OCI-LY7 (cell line): ENCODE measurements at regions not wholly inside any gene's neighbourhood (a gene's known extent, or its start where the extent isn't known, plus 50 kb on each side); places are given as distances from the start of the nearest gene placed in this dataset.

ENCODE experiments used
- BruUV-seq: library from RNA; stranded (reverse); fragments of 400-500 nt; replicated peaks from 2 replicates; lab custom pipeline; 2021; lab: Mats Ljungman, UMichigan
- CTCF ChIA-PET: fragments of 300-600 bp; sonication (Branson Sonifier 250); formaldehyde crosslinking; loops from one replicate; lab custom pipeline; 2022; ENCODE audit warnings: antibody characterized with exemption; ENCODE audit not compliant: unreplicated experiment; lab: Charles Lee
- POLR2A ChIA-PET: fragments of 300-600 bp; sonication (Branson Sonifier 250); formaldehyde crosslinking; loops from one replicate; lab custom pipeline; 2022; ENCODE audit warnings: antibody characterized with exemption; lab: Charles Lee
- DNase-seq: peaks from one replicate; pipeline ENCODE4 v3.0.0-alpha.2; 2015; ENCODE audit warnings: low spot score
- H2AFZ ChIP-seq: fragments of 200-600 bp; sonication (generic), shearing (Covaris generic); 2 replicates; pipeline ENCODE4 v1.6.1; 2014; ENCODE audit warnings: mild to moderate bottlenecking, antibody characterized with exemption, low read length, moderate library complexity
- H3K27ac ChIP-seq: fragments of 200-600 bp; sonication (generic); 2 replicates; pipeline ENCODE4 v1.5.1; 2014; ENCODE audit warnings: mixed run types, low read depth, mild to moderate bottlenecking, moderate library complexity, low read length, inconsistent platforms; ENCODE audit not compliant: poor library complexity, severe bottlenecking
- H3K36me3 ChIP-seq: fragments of 200-600 bp; sonication (generic); 2 replicates; pipeline ENCODE4 v1.6.1; 2014; ENCODE audit warnings: mild to moderate bottlenecking, antibody characterized with exemption, low read length, moderate library complexity, mixed read lengths; ENCODE audit not compliant: insufficient read depth
- H3K4me1 ChIP-seq: fragments of 200-600 bp; sonication (generic); 2 replicates; pipeline ENCODE4 v1.5.1; 2014; ENCODE audit warnings: mild to moderate bottlenecking, low read length; ENCODE audit not compliant: insufficient read depth, poor library complexity, severe bottlenecking
- H3K4me2 ChIP-seq: fragments of 200-600 bp; sonication (generic); 2 replicates; pipeline ENCODE4 v1.6.1; 2014; ENCODE audit warnings: mild to moderate bottlenecking, low read length
- H3K4me3 ChIP-seq: fragments of 200-600 bp; sonication (generic); 2 replicates; pipeline ENCODE4 v1.5.1; 2014; ENCODE audit warnings: mild to moderate bottlenecking, low read depth, low read length; ENCODE audit not compliant: poor library complexity, severe bottlenecking
- H3K79me2 ChIP-seq: fragments of 200-600 bp; sonication (generic); 2 replicates; pipeline ENCODE4 v1.6.1; 2016; ENCODE audit warnings: low read depth, mild to moderate bottlenecking, low read length, moderate library complexity, mixed read lengths; ENCODE audit not compliant: insufficient read depth
- H3K9me2 ChIP-seq: fragments of 200-600 bp; sonication (generic); 2 replicates; pipeline ENCODE4 v1.6.1; 2016; ENCODE audit warnings: mild to moderate bottlenecking, low read length, mixed read lengths; ENCODE audit not compliant: insufficient read depth
- H3K9me3 ChIP-seq: fragments of 200-600 bp; sonication (generic); 2 replicates; pipeline ENCODE4 v1.6.1; 2014; ENCODE audit warnings: mild to moderate bottlenecking, mixed run types, low read length, mixed read lengths
- H4K20me1 ChIP-seq: fragments of 200-600 bp; sonication (generic); 2 replicates; pipeline ENCODE4 v1.6.1; 2014; ENCODE audit warnings: mild to moderate bottlenecking, antibody characterized with exemption, low read length, moderate library complexity, mixed read lengths; ENCODE audit not compliant: insufficient read depth
- EZH2phosphoT487 ChIP-seq: fragments of 200-600 bp; sonication (generic); IDR thresholded peaks from 2 replicates; pipeline ENCODE4 v1.6.1; 2018; ENCODE audit warnings: low read depth, borderline replicate concordance, mild to moderate bottlenecking, mixed run types, antibody characterized with exemption, low read length, moderate library complexity, mixed read lengths
- intact Hi-C: fragments of 100-400 bp; cut with micrococcal nuclease; formaldehyde crosslinking; loops from one replicate; pipeline ENCODE4 v1.10.0; 2022; ENCODE audit not compliant: unreplicated experiment
- TF ChIP-seq, protein P1 (sequence below): fragments of 200-600 bp; sonication (generic); conservative IDR thresholded peaks from 2 replicates; pipeline ENCODE4 v1.5.1; 2014; ENCODE audit warnings: mild to moderate bottlenecking, antibody characterized with exemption, low read length, moderate library complexity, mixed read lengths

DNA sequence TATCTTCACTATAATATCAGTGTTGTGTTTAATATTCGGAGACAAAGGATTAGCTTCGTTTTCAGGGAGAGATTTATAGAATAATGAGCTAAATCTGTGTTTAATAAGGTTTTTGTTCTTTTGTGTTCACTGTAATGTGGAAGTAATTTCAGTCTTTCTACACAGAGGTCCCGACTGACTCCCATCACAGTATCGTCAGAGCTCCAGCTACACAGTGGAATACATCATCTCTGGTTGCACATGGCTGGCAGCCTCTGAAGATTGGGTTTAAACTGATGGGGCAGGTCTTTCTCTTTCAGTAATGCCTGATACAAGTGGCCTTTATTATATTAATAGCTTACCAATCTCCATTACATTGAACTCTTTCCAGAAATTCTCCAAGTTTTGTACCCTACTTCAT lies 736.7 kb upstream of the RIOK2 start:
- no peaks in the 10 kb centered on the region for H3K9me2 ChIP-seq
- ChIA-PET CTCF (no interaction called here), POLR2A (interaction anchor here (0.6 kb wide), 2 partner anchors 21 to 145 kb away, joined by 3 read pairs; no protein-coding TSS in a partner anchor)
- BruUV-seq = no TSS peak
- no peak overlapping the region for H2AFZ ChIP-seq
- H3K36me3 ChIP-seq = no peaks in the 10 kb centered on the region
- H3K79me2 ChIP-seq = no peaks in the 10 kb centered on the region
- no peak overlapping the region for H3K4me3 ChIP-seq
- TF ChIP-seq, protein P1, sequence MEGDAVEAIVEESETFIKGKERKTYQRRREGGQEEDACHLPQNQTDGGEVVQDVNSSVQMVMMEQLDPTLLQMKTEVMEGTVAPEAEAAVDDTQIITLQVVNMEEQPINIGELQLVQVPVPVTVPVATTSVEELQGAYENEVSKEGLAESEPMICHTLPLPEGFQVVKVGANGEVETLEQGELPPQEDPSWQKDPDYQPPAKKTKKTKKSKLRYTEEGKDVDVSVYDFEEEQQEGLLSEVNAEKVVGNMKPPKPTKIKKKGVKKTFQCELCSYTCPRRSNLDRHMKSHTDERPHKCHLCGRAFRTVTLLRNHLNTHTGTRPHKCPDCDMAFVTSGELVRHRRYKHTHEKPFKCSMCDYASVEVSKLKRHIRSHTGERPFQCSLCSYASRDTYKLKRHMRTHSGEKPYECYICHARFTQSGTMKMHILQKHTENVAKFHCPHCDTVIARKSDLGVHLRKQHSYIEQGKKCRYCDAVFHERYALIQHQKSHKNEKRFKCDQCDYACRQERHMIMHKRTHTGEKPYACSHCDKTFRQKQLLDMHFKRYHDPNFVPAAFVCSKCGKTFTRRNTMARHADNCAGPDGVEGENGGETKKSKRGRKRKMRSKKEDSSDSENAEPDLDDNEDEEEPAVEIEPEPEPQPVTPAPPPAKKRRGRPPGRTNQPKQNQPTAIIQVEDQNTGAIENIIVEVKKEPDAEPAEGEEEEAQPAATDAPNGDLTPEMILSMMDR = no peak
- TF ChIP-seq EZH2phosphoT487 = no peak
- H3K9me3 ChIP-seq = no peaks in the 10 kb centered on the region
- intact Hi-C loops = no loop called here
- no peak for DNase-seq
- H3K27ac ChIP-seq = no peak overlapping the region
- no peaks in the 10 kb centered on the region for H3K4me1 ChIP-seq
- H3K4me2 ChIP-seq = no peak overlapping the region
- no peaks in the 10 kb centered on the region for H4K20me1 ChIP-seq

DNA sequence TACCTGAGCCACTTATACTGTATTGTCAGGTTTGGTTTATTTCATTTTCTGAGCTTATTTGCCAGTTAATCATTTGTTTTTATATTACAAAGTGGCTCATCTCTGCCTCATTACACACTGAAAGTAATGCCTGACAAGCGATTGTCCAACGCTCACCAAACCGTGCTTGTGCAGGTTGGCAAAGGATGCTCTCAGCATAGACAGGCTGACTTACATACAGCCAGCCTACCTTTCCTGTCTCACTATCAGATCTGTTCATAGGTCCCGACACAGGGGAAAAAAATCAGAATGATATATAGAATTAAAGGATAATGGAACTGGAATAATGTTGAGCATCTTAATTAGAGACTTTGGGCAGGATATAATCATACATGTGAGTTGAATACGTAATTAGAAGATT lies 739.7 kb upstream of the RIOK2 start:
- Histone ChIP-seq H3K4me3 (no peak overlapping the region), H3K4me1 (no peaks in the 10 kb centered on the region), H3K79me2 (no peaks in the 10 kb centered on the region), H3K9me2 (no peaks in the 10 kb centered on the region), H3K4me2 (no peak overlapping the region), H3K27ac (no peak overlapping the region), H3K9me3 (no peaks in the 10 kb centered on the region), H4K20me1 (no peaks in the 10 kb centered on the region), H3K36me3 (no peaks in the 10 kb centered on the region), H2AFZ (no peak overlapping the region)
- POLR2A ChIA-PET = interaction anchor here (0.7 kb wide), 1 partner anchor 15 kb away, joined by 3 read pairs; no protein-coding TSS in a partner anchor
- no TSS peak for BruUV-seq
- intact Hi-C loops = no loop called here
- DNase-seq = no peak
- CTCF ChIA-PET = no interaction called here
- TF ChIP-seq, protein P1 = no peak
- TF ChIP-seq EZH2phosphoT487 = no peak

DNA sequence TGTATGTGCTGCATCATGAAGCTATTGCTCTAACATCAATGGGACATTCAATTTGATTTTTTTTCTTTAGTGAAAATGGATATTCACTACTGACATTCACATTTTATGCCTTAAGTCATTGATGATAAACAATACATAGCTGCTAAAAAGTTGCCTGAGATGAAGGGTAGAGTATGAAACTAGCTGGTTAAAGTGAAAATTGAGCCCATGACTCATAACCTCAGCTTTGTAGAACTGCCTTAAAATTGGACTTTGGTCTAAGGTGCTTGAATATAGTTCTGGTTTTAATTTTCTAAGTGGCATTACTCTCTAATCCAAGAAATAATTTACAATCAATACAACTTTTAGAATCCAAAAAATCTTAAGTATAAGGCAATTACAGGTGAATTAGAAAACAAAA lies 740.4 kb upstream of the RIOK2 start:
- Histone ChIP-seq H3K9me2 (no peaks in the 10 kb centered on the region), H2AFZ (no peak overlapping the region), H3K4me1 (no peaks in the 10 kb centered on the region), H3K27ac (no peak overlapping the region), H3K4me3 (no peak overlapping the region), H4K20me1 (no peaks in the 10 kb centered on the region), H3K79me2 (no peaks in the 10 kb centered on the region), H3K4me2 (no peak overlapping the region), H3K36me3 (no peaks in the 10 kb centered on the region), H3K9me3 (no peaks in the 10 kb centered on the region)
- DNase-seq = no peak
- ChIA-PET CTCF (no interaction called here), POLR2A (interaction anchor here (0.7 kb wide), 2 partner anchors 16 to 527 kb away, joined by 3 read pairs; no protein-coding TSS in a partner anchor)
- TF ChIP-seq, protein P1 = no peak
- no peak for TF ChIP-seq EZH2phosphoT487
- intact Hi-C loops = no loop called here
- no TSS peak for BruUV-seq
